ENCODE measurements at regions not wholly inside any gene's neighbourhood (a gene's known extent, or its start where the extent isn't known, plus 50 kb on each side); places are given as distances from the start of the nearest gene placed in this dataset.

DNA sequence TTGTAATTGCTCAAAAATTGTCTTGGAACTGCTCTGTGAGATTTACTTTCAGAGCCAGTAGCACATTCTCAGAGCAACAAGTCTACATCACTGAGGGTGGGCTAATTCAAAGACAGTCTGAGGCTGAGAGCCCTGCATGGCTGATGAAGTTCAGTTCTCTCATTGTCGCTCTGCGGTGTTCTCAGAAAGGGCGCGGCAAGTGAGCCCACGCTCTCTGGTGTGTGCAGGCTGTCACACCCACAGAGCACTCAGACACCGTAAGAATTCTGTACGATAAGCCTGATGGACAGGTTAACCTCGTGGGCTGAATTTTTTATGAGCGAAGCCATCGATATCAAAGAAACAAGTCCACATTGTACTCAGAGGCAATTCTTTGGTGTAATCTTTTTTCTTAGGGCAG lies 557.8 kb downstream of the HACE1 start:
- no peak for DNase-seq

DNA sequence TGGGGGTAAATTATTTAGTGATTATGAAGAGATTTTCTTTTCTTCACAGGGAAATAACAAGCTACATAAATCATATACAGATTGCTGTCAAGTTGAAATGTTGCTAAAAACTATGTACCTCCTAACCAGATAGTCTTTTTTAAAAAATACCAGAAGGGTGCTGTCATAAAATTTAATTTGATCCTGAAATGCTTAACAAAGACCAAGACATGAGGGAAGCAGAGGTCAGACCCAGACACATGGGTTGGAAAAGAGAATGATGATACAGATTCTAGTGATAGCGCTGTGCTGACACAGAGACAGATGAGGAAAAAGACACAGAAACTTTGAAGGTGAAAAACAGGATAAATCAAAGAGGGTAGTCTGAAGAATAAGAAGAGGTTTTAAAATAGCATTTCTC lies 573.1 kb downstream of the HACE1 start:
- no peak for DNase-seq

DNA sequence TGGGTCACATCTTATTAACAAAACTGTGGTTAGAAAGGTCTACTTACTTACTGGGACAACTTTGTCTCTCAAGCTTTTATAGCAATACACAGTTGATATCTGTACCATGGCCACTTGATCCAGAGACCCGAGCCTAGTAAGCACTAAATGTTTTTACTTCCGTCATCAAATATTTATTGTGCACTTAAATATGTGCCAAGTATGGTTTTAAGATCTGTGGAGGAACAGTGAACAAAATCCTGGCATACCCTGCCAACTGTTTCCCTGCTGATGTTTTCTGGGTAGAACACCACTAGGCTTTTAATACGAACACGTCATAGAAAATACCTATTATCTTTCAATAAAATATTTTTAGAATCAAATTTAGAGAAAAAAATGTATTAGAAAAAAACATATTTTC lies 574.8 kb downstream of the HACE1 start:
- DNase-seq = no peak

DNA sequence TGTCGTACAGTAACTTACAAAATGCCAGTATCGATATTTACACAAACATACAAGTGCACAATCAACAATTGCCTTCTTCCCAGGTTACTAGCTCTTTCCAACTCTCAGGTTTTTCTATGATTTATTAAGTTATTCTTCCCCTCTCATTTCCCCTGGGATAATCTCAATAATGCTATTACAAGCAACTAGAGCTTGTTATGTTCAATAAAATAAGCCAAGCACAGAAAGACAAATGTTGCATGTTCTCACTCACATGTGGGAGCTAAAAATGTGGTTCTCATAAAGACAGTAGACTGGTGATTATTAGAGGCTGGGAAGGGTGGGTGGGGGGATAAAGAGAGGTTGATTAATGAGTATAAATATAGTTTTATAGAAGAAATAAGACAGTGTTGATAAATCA lies 577.1 kb downstream of the HACE1 start:
- no peak for DNase-seq

DNA sequence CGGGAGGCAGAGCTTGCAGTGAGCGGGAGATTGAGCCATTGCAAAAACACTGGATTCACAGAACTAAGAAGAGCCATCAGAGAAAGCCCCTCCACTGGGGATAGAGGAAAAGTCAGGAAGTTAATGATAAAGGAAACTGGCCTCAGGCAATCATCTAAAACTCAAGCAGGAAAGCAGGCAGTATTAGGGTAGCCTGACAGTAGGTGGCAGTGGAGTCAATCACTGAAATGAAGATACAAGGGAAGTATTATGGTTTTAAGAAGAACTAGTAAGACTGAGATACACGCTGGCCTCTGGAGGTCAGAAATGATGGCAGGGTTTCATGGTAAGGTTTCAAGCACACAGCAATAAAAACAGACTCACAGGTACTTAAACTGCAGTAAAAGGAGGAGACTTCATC lies 578.3 kb downstream of the HACE1 start:
- no peak for DNase-seq

DNA sequence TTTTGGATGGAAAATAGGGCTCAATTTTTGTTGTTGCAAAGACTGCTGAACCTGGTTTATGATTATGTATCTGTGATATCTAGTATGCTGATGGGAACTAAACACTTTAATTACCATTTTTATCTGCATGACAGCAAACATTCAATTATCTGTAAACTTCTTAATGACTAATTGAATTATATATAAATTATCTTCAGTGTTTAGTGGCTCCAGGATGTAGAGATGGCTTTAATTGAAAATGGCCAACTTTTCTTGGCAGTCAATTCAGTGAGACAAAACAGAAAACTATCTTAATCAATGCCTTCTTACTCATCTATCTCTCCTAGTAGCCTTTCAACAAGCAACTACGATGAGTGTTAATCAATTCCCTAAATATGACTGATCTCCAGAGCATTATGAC lies 591.3 kb downstream of the HACE1 start:
- no peak for DNase-seq

DNA sequence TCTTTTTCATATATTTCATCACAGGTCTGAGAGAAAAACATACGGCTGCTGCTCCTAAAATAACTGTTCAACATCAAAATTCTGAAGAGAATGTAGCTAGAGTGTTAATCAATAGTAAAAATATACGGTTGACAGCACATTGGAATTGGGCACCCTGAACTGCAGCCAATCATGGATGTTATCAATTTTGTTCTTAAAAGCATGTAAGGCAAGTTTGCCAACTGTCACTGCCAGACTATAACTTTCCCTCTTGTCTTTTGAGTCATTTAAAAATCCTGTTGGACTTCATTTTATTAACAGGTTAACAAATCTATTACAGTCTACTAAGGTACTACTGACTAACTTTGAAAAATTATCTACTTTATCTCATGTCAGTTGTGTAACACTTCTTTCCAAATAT lies 592.8 kb downstream of the HACE1 start:
- DNase-seq = no peak

DNA sequence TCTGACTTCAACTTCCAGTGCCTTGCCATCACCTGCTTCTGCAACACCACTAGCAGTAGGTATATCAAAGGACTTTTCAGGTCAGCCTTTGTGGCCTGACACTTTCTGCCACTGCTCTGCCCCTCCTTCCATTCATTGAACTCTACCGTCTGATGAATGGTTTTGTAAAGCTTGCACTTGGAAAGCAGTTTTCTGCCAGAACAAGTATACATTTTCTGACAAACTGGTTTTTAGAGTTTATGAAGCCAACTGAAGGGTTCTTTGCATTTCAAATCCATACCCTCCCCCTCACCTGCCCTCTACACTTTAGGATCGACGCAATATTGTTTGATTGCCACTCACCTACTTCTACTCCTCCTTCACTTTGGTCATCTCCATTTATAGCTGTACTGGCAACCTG lies 603.1 kb downstream of the HACE1 start:
- no peak for DNase-seq

DNA sequence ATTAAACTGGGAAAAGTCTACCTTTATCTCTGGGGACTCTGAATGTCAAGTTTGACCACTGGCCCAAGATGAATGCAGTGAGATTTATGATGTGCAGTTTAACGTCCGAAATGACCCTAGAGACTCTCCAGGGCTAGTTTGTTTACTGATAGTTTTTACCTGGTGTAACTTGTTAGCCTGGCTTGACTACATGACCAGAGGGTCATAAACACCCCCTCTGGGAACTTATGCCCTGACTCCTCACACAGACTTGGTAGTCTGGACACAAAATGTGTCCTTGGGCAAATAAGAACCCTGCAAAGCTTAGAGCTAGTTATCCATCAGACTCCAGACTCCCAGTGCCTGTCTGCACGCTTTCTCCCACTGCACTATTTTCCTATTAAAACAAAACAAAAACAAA lies 606.5 kb downstream of the HACE1 start:
- no peak for DNase-seq

DNA sequence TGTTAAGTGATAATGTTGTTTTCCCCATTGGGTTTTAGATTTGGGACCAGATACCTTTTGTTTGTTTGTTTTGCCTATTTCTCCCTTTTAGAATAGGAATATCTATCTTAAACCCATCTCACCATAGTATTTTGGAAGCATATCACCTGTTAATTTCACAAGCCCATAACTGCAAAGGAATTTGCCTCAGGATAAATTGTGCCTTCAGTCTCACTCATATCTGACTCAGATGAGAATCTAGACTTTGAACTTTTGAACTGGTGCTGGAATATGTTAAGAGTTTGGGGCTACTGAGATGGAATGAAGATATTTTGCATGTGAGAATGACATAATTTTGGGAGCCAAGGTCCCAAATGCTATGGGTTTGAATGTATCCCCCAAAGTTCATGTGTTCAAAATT lies 607.4 kb downstream of the HACE1 start:
- DNase-seq = no peak

DNA sequence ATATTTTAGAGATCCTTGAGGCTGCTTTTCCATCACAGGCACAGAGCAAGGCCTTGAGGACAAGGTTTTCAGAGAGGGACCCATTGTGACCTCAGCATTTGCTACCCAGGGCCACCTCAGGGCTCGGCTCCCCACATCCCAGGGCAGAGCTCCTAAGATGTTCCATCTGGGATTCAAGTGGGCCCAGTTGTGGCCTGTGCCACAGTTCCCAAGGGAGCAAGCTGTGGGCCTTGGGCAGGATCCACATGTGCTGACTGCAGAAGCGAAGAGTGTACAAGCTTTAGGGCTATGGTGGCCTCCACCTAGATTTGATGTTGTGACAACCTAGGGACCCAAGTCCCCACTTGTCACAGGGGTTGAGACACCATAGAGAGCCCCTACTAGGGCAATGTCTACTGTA lies 608.1 kb downstream of the HACE1 start:
- DNase-seq = no peak

DNA sequence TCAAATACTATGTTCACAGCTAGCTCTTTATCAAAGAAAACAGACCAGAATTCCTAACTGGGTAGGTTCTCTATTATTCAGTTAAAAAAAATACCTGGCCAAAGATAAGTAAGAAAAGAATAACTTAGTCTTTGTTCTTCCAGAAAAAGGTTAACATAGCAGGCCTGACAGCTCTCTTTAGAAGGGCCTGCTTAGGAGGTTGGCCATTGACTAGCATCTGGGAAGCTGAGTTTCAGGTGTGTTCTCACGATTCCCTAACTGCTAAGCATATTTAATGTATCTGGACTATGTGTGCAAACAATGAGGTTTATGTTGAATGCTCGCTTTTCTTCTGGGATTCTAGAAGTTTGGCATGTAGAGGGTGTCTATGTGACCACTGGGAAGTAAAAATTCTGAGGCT lies 618.9 kb downstream of the HACE1 start:
- no peak for DNase-seq

DNA sequence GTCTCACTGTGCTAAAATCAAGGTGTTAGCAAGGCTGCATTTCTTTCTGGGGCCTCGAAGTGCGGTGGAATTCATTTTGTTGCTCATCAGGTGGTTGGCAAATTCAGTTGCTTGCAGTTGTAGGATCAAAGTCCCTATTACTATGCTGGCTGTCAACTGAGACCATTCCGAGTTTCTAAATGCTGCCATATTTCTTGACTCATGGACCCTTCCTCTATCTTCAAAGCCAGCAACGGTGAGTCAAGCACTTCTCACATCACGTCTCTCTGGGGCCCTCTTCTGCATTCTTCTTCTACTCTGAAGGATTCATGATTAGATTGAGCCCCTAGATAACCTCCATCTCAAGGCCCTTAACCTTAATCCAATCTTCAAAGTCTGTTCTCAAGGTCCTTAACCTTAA lies 619.7 kb downstream of the HACE1 start:
- no peak for DNase-seq

DNA sequence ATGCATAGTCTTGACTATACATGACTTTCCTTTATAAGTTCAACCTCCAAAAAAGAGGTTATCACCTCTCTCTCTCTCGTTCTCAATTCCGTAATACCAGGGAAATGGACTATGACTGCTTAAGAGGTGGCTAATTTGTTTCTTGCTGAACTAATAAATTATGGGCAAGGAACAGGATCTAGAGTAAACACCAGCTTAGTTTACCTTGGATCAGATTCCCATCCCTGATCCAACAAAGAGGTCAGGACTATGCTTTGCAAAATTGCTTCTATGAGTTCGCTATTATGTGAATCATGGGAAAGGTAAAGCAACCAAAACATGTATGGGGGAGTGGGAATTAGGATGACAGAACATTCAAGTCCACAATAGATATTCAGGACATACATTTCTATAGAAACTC lies 630.7 kb downstream of the HACE1 start:
- no peak for DNase-seq

DNA sequence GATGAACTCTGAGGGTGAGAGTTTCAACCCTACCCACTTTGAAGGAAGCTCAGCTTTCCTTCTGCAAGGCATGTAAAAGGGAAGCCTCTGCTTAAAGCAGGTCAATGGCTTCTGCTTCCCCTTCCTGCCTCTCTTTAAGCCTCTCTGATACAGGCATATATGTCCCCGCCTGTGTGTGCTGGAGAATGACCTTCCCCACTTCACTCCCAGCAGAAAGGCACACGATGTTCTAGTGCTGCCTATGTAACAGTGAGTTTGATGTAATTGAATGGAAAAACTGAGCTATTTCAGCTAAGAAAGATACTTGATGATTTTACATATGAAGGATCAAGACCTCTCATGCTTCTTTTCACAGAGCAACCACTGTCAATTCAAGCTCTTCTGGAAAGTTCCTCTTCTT lies 632.2 kb downstream of the HACE1 start:
- DNase-seq = no peak

DNA sequence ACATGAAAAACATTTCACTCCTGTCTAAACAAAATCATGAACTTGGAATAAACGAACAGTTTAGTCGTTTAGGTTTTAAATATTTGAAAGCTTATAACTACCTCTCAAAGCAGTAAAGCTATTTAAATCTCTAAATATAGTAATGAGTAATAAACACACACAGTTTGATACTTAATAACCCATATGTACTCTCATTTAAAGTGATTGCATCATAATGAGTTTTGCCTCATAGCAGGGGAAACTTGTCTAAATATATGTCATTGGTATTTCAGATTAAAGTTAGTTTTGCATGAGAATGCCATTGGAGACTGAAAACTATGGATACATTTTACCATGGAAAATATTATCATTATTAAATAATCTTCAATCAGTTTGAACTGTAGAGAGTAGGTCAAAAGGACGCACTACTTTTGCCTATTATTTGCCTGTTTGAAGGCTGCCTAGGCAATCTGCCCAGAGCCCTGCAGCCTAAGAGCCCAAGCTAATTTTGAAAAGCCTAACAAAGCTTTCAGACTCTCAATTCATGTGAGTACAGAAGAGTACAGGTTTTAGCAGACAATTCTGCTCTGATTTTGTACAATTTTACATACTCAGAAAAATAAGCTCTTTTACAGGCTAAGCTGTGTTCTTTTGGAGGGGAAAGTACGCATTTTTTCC lies 632.8 kb downstream of the HACE1 start:
- DNase-seq = no peak

DNA sequence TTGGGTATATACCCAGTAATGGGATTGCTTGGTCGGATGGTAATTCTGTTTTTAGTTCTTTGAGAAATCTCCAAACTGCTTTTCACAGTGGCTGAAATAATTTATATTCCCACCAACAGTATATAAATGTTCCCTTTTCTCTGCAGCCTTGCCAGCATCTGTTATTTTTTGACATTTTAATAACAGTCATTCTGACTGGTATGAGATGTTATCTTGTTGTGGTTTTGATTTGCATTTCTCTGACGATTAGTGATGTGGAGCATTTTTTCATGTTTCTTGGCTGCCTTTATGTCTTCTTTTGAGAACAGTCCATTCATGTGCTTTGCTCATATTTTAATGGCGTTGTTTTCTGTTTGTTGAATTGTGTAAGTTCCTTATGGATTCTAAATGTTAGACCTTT lies 641.6 kb downstream of the HACE1 start:
- no peak for DNase-seq

DNA sequence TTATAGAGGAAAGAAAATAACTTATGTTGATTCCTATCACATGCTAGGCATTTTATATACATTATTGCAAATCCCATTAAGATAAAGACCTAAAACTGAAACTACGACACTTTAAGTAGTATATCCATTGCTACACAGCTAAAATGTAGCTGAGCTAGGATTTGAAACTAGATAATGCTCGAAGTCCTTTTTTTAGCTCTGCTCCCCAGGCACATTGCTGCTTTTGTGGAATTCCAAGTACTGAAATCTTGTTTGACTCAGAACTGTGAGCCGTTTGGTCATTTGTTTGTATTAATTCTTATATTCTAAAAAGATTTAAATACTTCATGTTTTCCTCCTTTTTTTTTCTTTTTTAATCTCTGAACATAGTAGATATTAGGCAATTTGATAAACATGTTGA lies 644.8 kb downstream of the HACE1 start:
- no peak for DNase-seq

DNA sequence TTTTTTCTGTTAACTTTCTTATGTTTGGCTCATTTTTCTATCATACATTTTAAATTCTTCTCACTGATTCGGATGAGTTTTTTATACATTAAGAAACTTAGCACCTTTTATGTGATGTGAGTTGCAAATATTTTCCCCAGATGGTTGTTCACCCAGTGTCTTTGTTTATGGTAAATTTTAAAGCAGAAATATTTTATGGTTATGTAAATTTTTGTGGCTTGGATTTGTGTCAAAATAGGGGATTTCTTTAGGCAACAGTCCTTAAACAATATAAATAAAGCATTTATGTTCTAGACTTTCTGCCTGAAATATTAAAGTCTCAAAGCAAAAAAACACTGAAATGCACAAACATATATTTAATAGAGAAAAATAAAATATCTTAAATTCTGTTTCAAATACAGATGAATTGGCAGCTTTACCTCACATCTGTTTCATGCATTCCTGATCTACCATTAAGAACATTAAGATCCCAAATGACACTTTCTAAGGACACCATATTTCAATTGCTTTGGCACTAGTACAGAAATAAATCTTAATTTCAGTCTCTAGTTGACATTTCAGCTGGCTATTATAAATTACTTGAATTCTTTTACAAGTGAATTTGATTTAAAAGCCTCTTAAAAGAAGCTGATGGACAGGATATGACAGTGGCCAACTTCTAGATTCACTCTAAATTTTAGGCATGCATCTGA lies 646.6 kb downstream of the HACE1 start:
- no peak for DNase-seq

DNA sequence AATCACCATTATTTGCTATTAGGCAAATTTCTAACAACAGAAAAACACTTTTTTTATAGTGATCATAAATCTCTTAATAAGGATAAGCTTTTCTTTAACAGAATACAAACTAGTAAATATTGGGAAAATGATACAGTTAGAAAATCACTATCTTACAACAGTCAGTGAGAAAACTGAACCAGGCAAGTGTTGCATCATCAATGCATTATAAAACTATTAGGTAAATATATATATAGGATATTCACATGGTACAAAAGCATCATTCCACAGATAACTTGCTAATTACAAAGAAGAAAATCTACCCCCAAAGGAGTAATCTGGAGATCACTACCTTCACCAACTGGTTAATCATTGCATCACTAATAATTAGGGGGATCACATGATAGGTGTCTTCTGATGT lies 652.1 kb downstream of the HACE1 start:
- DNase-seq = no peak

DNA sequence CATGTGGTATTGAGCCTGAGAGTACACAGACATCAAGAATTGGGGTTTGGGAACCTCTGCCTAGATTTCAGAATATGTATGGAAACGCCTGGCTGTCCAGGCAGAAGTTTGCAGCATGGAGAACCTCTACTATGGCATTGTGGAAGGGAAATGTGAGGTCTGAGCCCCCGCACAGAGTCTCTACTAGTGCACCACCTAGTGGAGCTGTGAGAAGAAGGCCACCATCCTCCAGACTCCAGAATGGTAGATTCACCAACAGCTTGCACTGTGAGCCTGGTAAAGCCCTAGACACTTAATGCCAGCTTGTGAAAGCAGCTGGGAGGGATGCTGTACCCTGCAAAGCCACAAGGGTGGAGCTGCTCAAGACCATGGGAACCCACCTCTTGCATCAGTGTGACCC lies 658.2 kb downstream of the HACE1 start:
- no peak for DNase-seq

DNA sequence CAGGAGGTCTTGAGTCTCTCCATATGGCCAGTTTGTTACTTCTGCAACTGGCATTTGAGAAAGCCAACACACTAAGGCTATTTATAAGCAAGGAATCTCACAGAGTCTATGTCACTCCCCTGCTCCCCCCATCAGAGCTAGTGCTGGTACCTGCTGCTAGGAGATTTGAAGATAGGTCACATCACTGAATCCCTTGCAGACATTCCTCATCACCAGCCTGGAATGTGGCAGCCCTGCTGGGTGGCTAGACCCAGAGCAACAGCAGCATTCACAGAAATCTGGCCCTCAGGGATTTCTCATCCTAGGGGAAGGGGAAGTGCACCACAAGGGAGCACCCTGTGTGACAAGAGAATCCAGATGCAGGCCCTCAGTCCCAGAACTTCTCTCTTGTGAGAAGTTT lies 672.1 kb downstream of the HACE1 start:
- DNase-seq = no peak

DNA sequence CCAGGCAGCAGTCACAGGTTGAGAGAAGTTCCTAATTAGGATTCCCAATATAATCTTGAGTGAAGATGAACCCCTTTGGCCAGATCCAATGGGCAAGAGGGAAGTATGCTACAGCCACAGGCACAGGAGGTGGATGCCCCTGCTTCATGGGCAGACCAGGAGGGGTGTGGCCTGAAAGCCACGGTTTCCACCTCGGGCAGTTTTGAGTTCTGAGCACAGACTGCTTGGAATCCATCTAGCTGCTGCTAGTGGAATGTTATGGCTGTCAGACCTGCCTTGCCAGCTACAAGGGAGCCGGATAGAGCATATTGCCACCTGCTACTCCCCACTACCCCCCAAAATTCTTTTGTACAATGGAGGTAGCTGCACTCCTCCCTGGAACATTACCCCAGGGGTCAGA lies 672.9 kb downstream of the HACE1 start:
- DNase-seq = no peak

DNA sequence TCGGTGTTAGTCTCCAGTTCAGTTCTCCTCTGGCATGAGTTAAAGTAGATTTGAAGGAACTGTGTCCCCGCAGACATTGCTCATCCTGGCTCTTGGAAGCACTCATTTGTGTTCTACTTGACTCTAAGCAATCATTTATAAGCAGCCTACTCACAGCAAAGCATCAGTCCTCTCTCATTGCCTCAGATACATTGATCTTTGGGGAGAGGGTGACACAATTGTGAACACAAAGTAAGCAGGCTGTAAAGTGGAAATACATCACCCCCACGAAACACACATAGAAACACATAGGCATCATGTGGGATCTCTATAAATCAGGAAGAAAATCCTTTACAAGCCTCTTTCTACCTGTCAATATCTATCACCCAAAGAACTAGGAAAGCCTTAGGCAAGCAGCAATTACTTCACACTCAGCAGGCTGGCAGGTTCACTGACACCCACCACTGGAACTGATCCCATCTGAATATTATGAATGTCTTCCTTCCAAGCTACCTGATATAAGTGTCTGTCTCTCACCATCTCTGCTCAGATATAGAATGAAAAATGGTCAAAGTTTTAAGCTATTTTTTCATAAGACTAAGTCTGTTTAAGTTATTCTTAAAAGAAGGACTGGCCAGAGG lies 675.8 kb downstream of the HACE1 start:
- DNase-seq = no peak

DNA sequence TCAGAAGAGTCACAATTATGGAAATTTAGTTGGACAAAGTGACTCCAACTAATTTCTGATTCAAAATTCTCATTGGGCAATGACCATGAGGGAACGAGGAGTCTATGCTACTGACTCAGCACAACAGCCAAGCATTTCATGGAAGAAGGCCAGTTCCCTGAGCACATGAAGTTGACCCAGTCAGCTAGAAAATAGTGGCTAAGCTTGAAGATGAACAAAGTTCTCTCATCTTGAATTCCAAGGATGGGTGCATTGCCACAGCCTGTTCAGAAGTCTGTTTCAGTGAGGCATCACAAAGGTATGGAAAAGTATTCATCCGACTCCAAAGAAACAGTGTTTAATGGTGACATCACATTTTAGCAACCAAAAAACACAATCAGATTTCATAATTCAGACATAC lies 676.9 kb downstream of the HACE1 start:
- no peak for DNase-seq

All from amniotic stem cell (primary cell).